PFSK-1 (cell line): ENCODE measurements at regions not wholly inside any gene's neighbourhood (a gene's known extent, or its start where the extent isn't known, plus 50 kb on each side); places are given as distances from the start of the nearest gene placed in this dataset.

Source experiments
- POLR2AphosphoS5 ChIP-seq: IDR thresholded peaks from 2 replicates; pipeline ENCODE4 v1.6.1; 2012; ENCODE audit warnings: low read depth, mild to moderate bottlenecking, control low read depth, low read length, moderate library complexity
- TAF1 ChIP-seq: IDR thresholded peaks from 2 replicates; pipeline ENCODE4 v1.6.1; 2012; ENCODE audit warnings: low read length, control low read depth, borderline replicate concordance; ENCODE audit not compliant: insufficient read depth
- TF ChIP-seq, protein P1 (sequence below), 2 experiments: IDR thresholded peaks; 2 replicates each; pipeline versions ENCODE4 v1.6.1 to v1.8.0; 2011 to 2012; ENCODE audit warnings: low read depth in 2 of 2, low read length in 2 of 2, control low read depth in 1 of 2, inconsistent platforms in 1 of 2, mild to moderate bottlenecking in 1 of 2, moderate library complexity in 1 of 2; ENCODE audit not compliant: insufficient read depth in 1 of 2

- TF ChIP-seq, protein P1, sequence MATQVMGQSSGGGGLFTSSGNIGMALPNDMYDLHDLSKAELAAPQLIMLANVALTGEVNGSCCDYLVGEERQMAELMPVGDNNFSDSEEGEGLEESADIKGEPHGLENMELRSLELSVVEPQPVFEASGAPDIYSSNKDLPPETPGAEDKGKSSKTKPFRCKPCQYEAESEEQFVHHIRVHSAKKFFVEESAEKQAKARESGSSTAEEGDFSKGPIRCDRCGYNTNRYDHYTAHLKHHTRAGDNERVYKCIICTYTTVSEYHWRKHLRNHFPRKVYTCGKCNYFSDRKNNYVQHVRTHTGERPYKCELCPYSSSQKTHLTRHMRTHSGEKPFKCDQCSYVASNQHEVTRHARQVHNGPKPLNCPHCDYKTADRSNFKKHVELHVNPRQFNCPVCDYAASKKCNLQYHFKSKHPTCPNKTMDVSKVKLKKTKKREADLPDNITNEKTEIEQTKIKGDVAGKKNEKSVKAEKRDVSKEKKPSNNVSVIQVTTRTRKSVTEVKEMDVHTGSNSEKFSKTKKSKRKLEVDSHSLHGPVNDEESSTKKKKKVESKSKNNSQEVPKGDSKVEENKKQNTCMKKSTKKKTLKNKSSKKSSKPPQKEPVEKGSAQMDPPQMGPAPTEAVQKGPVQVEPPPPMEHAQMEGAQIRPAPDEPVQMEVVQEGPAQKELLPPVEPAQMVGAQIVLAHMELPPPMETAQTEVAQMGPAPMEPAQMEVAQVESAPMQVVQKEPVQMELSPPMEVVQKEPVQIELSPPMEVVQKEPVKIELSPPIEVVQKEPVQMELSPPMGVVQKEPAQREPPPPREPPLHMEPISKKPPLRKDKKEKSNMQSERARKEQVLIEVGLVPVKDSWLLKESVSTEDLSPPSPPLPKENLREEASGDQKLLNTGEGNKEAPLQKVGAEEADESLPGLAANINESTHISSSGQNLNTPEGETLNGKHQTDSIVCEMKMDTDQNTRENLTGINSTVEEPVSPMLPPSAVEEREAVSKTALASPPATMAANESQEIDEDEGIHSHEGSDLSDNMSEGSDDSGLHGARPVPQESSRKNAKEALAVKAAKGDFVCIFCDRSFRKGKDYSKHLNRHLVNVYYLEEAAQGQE (IDR thresholded peaks at IDR 0.05; ENCODE audit: insufficient read depth in 1 of 2, low read depth in 2 of 2, low read length in 2 of 2), result no peak
- no peak for TF ChIP-seq POLR2AphosphoS5
- no peak for TF ChIP-seq TAF1
These were observed 132.0 kb upstream of the NSMCE3 start for GRCh38 chr15:29401644-29402043.
